Stomach (tissue), 8 donors: ENCODE measurements at regions not wholly inside any gene's neighbourhood (a gene's known extent, or its start where the extent isn't known, plus 50 kb on each side); places are given as distances from the start of the nearest gene placed in this dataset.

Experiments
- DNase-seq, 2 donors: peaks; one replicate each; pipeline versions ENCODE4 v3.0.0 to v3.0.0-alpha.2; 2013 to 2019
- H3K27ac ChIP-seq, 5 donors: fragments of 200-600 bp in 4 of 5; sonication (generic) in 4 of 5; one replicate each; pipeline ENCODE4 v1.5.1; 2013 to 2019; ENCODE audit warnings: mild to moderate bottlenecking in 1 of 5, moderate library complexity in 1 of 5
- H3K27me3 ChIP-seq, 3 donors: fragments of 200-600 bp; sonication (generic); one replicate each; pipeline ENCODE4 v1.5.1; 2017 to 2019; ENCODE audit warnings: mixed run types in 1 of 3
- H3K36me3 ChIP-seq, 4 donors: fragments of 200-600 bp; sonication (generic); 1 replicate in 3 of 4; 2 replicates in 1 of 4; pipeline ENCODE4 v1.5.1; 2016 to 2019
- H3K4me1 ChIP-seq, 4 donors: fragments of 200-600 bp; sonication (generic); one replicate each; pipeline ENCODE4 v1.5.1; 2016 to 2019
- H3K4me3 ChIP-seq, 4 donors: fragments of 200-600 bp; sonication (generic) in 3 of 4; one replicate each; pipeline ENCODE4 v1.5.1; 2016 to 2019; ENCODE audit warnings: mild to moderate bottlenecking in 1 of 4
- H3K9me3 ChIP-seq, 4 donors: fragments of 200-600 bp; sonication (generic); one replicate each; pipeline ENCODE4 v1.5.1; 2016 to 2019
- EP300 ChIP-seq: sonication (generic); formaldehyde crosslinking; IDR thresholded peaks from one replicate; pipeline ENCODE4 v1.6.1; 2017; ENCODE audit warnings: antibody characterized with exemption
- POLR2A ChIP-seq, 4 donors: fragments of 450-650 bp; IDR thresholded peaks; one replicate each; pipeline ENCODE4 v1.6.1; 2016; ENCODE audit warnings: antibody characterized with exemption in 4 of 4, control low read depth in 2 of 4, mild to moderate bottlenecking in 1 of 4, moderate library complexity in 1 of 4
- POLR2AphosphoS5 ChIP-seq, 3 donors: sonication (generic); formaldehyde crosslinking; IDR thresholded peaks; one replicate each; pipeline ENCODE4 v1.6.1; 2016; ENCODE audit warnings: antibody characterized with exemption in 3 of 3
- WGBS, 5 donors: extraction: QIAGEN DNeasy Blood & Tissue Kit in 3 of 5; methylation state at CpG; one replicate each; pipeline versions ENCODE4 v1.1.5 to v1.1.7; 2013 to 2018; 5-methylcytosine and 5-hydroxymethylcytosine counted together
- intact Hi-C: fragments of 100-400 bp; cut with DNase I; formaldehyde crosslinking; loops from one replicate; pipeline ENCODE4 v1.15.1; 2023; ENCODE audit warnings: low total_unique reads
- TF ChIP-seq, protein P1 (sequence below), 7 experiments: fragments of 450-650 bp in 4 of 7; fragments of 200-600 bp in 3 of 7; sonication (generic) in 3 of 7; IDR thresholded peaks; one replicate each; pipeline ENCODE4 v1.5.1; 2016 to 2019; ENCODE audit warnings: antibody characterized with exemption in 7 of 7, control low read depth in 2 of 7, mild to moderate bottlenecking in 1 of 7
- donor health status: healthy with polysubstance abuse.
- donor health status: Bipolar disorder and iron deficiency.
- donor health status: healthy.

DNA sequence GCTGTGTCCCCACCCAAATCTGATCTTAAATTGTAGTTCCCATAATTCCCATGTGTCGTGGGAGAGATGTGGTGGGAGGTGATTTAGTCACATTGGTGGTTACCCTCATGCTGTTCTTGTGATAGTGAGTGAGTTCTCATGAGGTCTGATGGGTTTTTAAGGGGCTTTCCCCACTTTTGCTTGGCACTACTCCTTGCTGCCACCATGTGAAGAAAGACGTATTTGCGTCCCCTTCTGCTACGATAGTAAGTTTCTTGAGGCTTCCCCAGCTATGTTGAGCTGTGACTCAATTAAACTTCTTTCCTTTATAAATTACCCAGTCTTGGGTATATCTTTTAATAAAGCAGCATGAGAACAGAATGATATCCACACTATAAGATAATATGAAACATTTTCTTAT, 1023.4 kb downstream of the TLE4 start:
- Histone ChIP-seq H3K27ac (no peak overlapping the region), H3K9me3 (peaks cover 0 to 3% (median 0%) of the 10 kb centered on the region in 4 donors), H3K4me1 (no peaks in the 10 kb centered on the region), H3K36me3 (no peaks in the 10 kb centered on the region), H3K4me3 (no peak overlapping the region), H3K27me3 (no peaks in the 10 kb centered on the region)
- intact Hi-C loops = no loop called here
- TF ChIP-seq POLR2AphosphoS5 (IDR thresholded peaks at IDR 0.05) (no peak), POLR2A (IDR thresholded peaks at IDR 0.05) (no peak), EP300 (no peak)
- TF ChIP-seq, protein P1, sequence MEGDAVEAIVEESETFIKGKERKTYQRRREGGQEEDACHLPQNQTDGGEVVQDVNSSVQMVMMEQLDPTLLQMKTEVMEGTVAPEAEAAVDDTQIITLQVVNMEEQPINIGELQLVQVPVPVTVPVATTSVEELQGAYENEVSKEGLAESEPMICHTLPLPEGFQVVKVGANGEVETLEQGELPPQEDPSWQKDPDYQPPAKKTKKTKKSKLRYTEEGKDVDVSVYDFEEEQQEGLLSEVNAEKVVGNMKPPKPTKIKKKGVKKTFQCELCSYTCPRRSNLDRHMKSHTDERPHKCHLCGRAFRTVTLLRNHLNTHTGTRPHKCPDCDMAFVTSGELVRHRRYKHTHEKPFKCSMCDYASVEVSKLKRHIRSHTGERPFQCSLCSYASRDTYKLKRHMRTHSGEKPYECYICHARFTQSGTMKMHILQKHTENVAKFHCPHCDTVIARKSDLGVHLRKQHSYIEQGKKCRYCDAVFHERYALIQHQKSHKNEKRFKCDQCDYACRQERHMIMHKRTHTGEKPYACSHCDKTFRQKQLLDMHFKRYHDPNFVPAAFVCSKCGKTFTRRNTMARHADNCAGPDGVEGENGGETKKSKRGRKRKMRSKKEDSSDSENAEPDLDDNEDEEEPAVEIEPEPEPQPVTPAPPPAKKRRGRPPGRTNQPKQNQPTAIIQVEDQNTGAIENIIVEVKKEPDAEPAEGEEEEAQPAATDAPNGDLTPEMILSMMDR (IDR thresholded peaks at IDR 0.05) = no peak
- WGBS, 5 donors = 87 to 94% (median 90%) methylated on average over 4 of the region's 4 CpGs
- no peak for DNase-seq

DNA sequence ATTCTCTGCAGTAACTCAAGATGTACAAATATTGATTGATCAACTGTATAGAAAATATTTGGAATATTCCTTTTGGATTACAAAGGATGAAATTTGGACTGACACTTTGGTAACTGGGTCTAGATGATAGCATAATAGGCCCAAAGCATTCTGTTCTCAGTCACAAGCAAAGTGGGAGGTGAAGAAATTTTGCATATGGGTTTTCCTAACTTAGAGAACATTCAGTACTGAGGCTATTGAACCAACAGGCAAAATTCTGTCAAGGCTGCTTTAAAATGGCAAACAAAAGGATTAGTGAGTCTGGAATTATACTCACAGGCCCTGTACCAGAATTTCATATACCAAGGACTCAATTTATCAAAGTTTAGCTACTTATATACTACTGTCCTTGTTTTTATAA, 1020.6 kb downstream of the TLE4 start:
- intact Hi-C loops = no loop called here
- H3K4me3 ChIP-seq = no peak overlapping the region
- TF ChIP-seq, protein P1 (IDR thresholded peaks at IDR 0.05) = no peak
- TF ChIP-seq EP300 (no peak), POLR2AphosphoS5 (IDR thresholded peaks at IDR 0.05) (no peak), POLR2A (IDR thresholded peaks at IDR 0.05) (no peak)
- H3K27me3 ChIP-seq = no peaks in the 10 kb centered on the region
- H3K9me3 ChIP-seq = peaks cover 0 to 3% (median 0%) of the 10 kb centered on the region in 4 donors
- no peaks in the 10 kb centered on the region for H3K4me1 ChIP-seq
- H3K27ac ChIP-seq = no peak overlapping the region
- no peak for DNase-seq
- H3K36me3 ChIP-seq = no peaks in the 10 kb centered on the region

DNA sequence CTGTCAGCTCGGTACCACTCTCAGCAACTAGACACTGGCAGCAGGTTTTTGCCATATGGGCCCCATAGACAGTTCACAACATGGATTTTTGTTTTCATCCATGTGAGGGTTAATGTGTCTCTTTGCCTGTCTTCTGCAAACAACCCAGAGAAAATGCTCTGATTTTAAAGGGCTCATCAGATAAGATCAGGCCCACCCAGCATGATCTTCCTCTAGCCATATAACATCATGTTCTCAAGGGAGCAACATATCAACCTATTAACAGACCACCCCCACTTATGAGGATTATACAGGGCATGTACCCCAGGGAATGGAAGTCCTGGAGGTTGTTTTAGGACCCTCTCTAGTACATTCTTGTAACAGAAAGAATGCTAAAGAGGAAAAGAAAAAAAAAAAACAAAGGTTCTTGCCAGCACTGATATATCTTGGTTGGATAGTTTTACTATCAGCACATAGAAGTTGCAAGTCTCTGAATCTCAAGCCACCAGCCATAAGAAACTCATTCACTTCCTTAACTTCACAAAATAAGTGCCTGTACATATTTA, 1015.1 kb downstream of the TLE4 start:
- no peaks in the 10 kb centered on the region for H3K36me3 ChIP-seq
- H3K27ac ChIP-seq = no peak overlapping the region
- 58 to 91% (median 73%) methylated on average over 1 of the region's 1 CpG for WGBS, 5 donors
- no peaks in the 10 kb centered on the region for H3K27me3 ChIP-seq
- H3K9me3 ChIP-seq = no peaks in the 10 kb centered on the region
- TF ChIP-seq, protein P1 (IDR thresholded peaks at IDR 0.05) = no peak
- TF ChIP-seq POLR2A (IDR thresholded peaks at IDR 0.05) (no peak), EP300 (no peak), POLR2AphosphoS5 (IDR thresholded peaks at IDR 0.05) (no peak)
- intact Hi-C loops = no loop called here
- no peak for DNase-seq
- no peak overlapping the region for H3K4me3 ChIP-seq
- no peaks in the 10 kb centered on the region for H3K4me1 ChIP-seq

DNA sequence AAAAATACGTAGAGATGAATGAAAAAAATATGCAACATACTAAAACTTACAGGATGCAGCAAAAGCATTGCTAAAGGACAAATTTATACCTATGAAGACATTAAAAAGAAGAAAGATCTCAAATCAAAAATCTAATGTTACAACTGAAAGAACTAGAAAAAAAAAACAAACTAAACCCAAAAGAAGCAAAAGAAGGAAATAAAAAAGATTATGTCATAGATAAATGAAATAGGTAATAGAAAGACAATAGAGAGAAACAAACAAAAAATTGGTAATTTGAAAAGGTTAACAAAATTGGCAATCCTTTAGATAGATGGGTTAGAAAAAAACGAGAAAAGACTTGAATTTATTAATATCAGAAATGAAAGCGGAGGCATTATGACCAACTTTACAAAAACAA, 1000.2 kb downstream of the TLE4 start:
- Histone ChIP-seq H3K9me3 (peaks cover 0 to 31% (median 15%) of the 10 kb centered on the region in 4 donors), H3K27me3 (no peaks in the 10 kb centered on the region), H3K36me3 (no peaks in the 10 kb centered on the region), H3K4me1 (no peaks in the 10 kb centered on the region), H3K4me3 (no peak overlapping the region), H3K27ac (no peak overlapping the region)
- intact Hi-C loops = no loop called here
- 73 to 78% (median 74%) methylated on average over 3 of the region's 3 CpGs for WGBS, 5 donors
- DNase-seq = no peak
- no peak for TF ChIP-seq EP300
- TF ChIP-seq, protein P1 (IDR thresholded peaks at IDR 0.05) = no peak
- TF ChIP-seq POLR2AphosphoS5 (IDR thresholded peaks at IDR 0.05) = no peak
- no peak for TF ChIP-seq POLR2A (IDR thresholded peaks at IDR 0.05)
